Middle frontal gyrus (tissue), 1 donor: ENCODE measurements at regions not wholly inside any gene's neighbourhood (a gene's known extent, or its start where the extent isn't known, plus 50 kb on each side); places are given as distances from the start of the nearest gene placed in this dataset.

Experiments used
- DNase-seq: peaks from one replicate; pipeline ENCODE4 v3.0.0-alpha.2; 2015; ENCODE audit warnings: low spot score; ENCODE audit errors: extremely low spot score

DNA sequence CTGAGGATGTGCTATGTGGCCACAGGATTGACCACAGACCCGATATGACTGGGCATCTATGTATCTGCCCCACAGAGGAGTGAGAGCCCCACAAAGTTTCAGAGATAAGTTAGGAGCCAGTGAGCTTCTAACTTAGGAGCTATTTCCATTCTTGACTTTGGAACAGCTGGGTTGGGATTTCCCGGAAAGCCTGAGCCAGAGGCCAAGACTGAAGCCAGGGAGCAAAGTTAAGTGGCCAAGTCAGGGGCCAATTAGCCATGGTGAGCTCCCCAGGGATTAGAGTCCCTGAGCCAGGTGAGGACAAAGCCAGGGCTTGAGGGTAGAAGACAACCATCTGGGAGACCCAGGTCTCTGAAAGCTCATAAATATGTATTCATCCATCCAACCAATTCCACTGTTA, 143.6 kb downstream of the MAFB start:
- no peak for DNase-seq

DNA sequence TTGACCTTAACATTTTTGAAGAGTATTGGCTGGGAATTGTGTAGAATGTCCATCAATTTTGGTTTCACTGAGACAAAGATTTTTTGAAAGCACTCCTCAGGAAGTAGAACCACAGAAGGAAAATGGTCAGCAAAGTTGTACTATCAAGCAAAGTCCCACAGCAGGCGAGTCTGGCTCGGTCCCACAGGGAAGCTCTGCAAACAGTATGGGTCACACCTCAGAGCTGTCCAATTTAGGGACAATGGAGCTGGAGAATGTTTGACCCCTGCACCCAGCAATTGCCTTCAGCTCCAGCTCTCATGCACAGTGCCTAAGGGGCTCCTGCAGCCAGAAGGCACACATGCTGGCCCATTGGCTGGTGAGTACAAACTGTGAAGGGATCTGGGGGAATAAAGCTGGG, 147.0 kb downstream of the MAFB start:
- no peak for DNase-seq

DNA sequence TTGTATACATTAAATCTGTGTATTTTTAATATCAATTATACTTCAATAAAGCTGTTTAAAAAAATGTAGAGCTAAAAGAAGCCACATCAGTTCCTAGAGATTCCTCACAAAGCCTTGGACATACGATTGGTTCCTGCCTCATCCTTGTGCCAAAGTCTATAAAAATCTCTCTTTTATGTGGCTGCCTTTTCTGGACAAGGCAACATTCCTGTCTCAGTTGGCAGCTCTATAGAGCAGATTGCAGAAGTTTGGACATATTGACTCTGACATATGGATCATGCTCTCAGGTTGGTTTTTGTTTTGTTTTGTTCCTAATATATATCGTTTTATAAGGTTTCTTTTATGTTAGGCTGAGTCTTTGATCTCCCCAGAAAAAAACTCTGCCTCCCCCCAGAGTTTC, 148.9 kb downstream of the MAFB start:
- no peak for DNase-seq

DNA sequence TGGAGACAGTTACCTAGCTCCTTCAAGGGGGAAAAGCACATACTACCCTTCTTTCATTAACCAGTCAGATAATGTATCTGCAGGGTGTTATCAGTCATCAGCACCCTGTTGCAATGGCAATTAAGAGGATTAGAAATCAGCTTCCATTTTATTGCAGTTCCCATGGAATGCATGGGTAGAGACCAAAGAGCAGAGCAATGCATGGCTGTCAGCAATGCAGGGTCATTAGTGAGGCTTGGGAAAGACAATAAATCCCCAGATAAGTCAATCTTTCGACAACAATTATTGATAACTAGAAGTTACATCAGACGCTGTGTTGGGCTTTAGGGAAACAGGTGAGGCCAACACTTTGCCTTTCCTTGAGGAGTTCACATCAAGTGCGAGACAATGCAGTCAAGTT, 150.9 kb downstream of the MAFB start:
- DNase-seq = no peak

GRCh38 chr20:40536808-40537207, 152.2 kb downstream of the MAFB start:
- no peak for DNase-seq

- no peak for DNase-seq
Measured at GRCh38 chr20:40535816-40536215, 153.2 kb downstream of the MAFB start.

DNA sequence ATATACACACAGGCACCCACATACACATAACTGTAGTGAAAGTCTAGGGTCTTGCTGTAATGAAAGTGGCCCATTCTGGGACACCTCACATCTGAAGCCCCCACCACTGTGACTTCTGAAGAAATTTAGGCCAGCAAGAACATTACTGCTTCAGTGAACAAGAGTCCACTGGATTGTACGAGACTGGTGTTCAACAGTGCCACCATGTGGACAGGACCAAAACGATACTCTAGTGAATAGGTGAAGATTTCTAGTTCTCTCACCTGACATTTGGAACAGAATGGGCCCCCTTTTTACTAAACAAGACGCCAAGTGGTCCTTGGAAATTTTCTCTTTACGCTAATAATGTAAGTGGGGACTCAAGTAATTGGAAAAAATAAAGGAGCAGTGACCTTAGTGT, 156.9 kb downstream of the MAFB start:
- no peak for DNase-seq

GRCh38 chr20:40525351-40525750, 163.7 kb downstream of the MAFB start:
- no peak for DNase-seq

GRCh38 chr20:40524071-40524470, 165.0 kb downstream of the MAFB start:
- no peak for DNase-seq

DNA sequence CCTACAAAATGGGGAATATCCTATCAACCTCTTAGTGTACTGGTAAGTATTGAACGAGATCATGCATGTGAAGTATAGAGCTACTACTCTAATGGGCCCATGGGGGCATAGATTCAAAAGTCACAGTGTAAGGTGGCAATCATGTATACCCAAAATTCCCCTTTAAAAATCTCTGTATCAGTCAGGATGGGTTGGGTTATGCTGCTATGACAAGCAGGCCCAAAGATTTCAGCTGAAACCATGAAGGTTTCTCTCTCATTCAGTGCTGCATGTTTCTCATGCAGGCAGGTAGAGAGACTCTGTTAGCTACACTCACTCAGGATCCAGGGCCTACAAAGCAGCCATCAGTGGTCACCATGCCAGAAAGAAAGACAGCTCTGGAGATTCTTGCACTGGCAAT, 166.6 kb downstream of the MAFB start:
- no peak for DNase-seq

GRCh38 chr20:40521962-40522361, 167.1 kb downstream of the MAFB start:
- no peak for DNase-seq

GRCh38 chr20:40519918-40520317, 169.1 kb downstream of the MAFB start:
- DNase-seq = no peak

- no peak for DNase-seq
Measured at GRCh38 chr20:40512994-40513393, 176.0 kb downstream of the MAFB start.

DNA sequence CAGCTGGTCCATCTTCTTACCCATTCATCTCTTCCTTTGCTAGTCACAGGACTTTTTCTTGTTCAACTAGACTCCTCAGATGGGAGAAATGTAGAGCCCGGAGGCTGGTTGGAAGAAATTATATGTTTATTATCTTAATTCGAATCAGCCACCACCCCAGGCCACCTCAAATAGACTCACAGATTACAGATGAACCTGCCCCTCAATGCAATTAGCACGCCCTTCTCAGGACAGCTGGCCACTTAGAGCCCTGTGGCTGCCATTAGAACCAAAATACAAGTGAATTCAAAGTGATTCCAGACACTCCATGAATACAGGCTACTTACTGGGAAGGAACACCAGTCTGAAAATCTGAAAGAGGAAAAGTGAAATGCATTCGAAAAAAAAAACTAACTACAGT, 176.4 kb downstream of the MAFB start:
- no peak for DNase-seq

DNA sequence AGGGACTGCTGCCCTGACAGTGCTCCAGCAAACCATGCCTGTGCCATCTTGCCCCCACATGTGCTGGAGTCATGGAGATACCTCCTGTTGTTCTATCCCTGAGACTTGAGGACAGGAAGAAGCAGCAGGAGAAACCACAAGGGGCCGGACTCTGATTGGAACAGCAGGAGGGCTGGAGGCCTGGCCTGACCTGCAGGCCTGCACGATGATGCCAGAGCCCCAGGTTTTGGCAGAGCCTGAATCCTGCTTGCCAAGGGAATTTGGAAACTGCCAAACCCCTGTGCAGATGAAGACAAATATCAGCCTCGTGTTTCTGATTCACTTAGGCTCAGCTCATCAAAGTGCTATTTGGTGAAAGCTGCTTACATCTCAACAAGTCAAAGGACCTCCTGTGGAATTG, 177.6 kb downstream of the MAFB start:
- no peak for DNase-seq

DNA sequence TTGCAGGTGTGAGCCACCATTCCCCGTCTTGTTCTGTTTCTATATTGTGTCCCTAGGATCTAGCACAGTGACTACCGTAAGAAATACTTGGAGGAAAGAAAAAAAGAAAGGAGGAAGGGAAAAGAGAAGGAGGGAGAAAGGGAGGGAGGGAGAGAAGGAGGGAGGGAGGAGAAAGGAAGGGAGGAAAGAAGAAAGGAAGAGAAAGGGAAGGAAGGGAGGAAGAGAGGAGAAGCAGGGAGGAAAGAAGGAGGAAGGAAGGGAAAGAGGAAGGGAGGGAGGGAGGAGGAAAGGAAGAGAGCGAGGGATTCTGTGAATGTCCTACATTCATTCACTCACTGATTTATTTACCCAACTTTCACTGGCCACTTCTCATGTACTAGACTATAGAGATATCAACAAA, 178.4 kb downstream of the MAFB start:
- DNase-seq = no peak

DNA sequence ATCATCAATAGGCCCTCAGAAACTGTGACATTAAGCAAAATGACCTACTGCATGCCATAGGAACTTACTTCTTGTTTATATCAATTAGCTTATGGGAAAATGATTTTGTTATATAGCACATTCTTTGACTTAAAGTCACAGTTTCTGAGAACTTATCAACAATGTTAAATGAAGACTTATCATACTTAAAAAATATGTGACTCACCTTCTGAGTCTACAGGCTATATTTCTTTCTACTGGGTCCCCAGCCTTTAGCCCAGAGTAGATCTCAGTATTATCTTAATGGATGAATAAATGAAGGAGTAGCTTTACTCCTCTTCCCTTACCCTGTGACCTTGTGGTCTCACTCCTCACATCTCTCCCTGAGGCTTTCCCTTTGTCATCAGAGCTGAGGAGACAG, 180.2 kb downstream of the MAFB start:
- no peak for DNase-seq

- no peak for DNase-seq
Measured at GRCh38 chr20:40506537-40506939, 182.5 kb downstream of the MAFB start.

DNA sequence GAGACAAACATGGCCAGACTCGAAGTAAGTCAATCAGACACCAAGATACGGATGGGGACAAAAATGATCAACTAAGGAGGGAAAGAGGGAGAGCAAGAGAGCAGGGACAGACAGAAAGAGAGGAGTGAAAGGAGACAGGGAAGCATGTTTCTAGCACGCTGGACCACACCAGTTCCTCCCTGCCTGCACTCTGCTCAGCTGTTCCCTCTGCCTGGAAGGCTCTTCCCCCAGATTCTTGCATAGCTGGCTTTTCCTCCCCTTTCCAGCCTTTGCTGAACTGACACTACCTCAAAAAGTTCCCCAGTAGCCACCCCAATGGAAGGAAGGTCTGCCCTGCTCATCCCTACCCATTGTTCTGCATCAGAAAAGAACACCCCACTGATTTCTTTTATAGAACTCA, 185.9 kb downstream of the MAFB start:
- no peak for DNase-seq

DNA sequence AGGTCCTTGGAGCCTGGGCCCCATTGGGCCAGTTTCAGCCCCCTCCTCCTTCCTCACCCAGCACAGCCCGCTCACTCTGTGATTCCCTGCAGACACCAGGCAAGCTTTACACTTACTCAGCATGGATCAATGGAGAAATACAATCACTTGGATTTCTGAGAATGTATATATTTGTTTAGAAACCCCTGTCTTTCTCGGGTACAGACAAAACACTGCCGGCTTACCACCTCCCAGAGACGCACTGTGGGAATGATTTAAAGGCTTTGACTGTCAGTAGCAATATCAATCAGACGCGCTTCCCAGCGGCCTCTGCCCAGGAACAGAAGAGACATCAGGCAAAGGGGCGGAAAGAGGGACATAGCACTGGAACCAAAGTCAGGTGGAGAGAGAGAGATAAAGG, 186.5 kb downstream of the MAFB start:
- no peak for DNase-seq

GRCh38 chr20:40499391-40499790, 189.6 kb downstream of the MAFB start:
- DNase-seq = no peak

GRCh38 chr20:40497899-40498691, 190.9 kb downstream of the MAFB start:
- no peak for DNase-seq

DNA sequence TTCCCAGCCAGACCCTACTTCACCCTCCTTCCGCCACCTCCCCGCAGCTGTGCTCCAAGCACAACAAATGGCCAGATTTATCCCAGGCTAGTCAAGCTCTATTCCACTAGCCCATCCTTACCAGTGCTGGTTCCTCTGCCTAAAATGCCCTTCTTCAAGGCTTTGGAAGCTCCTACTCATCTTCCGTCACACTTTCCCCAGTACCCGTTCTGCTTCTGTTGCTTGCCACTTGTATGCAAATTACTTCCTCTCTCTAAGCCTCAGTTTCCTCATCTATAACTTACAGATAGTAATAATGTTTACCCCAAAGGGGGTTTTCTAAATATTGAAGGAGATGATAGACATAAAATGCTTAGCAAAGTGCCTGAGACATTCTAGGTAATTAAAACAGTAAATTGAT, 193.1 kb downstream of the MAFB start:
- no peak for DNase-seq

- DNase-seq = no peak
Measured at GRCh38 chr20:40494248-40494647, 194.8 kb downstream of the MAFB start.
